ENCODE measurements at regions not wholly inside any gene's neighbourhood (a gene's known extent, or its start where the extent isn't known, plus 50 kb on each side); places are given as distances from the start of the nearest gene placed in this dataset.

- Mint-ChIP-seq H3K27ac (no peak overlapping the region), H3K4me1 (no peaks in the 10 kb centered on the region), H3K9me3 (no peaks in the 10 kb centered on the region), H3K4me3 (no peak overlapping the region), H3K27me3 (peaks cover 16 to 44% of the 10 kb centered on the region in 2 donors), H3K36me3 (no peaks in the 10 kb centered on the region)
- no peak overlapping the region for H3K4me3 ChIP-seq (ENCODE audit: low read length)
- CTCF ChIA-PET = no interaction called here
- no peaks in the 10 kb centered on the region for H3K9me3 ChIP-seq (ENCODE audit: low read length)
- POLR2A ChIA-PET = no interaction called here
- DNase-seq = no peak
- H3K27ac ChIP-seq (ENCODE audit: low read depth, low read length) = no peak overlapping the region
- no peaks in the 10 kb centered on the region for H3K36me3 ChIP-seq (ENCODE audit: insufficient read depth, low read length)
- H3K4me1 ChIP-seq (ENCODE audit: insufficient read depth, low read length) = no peaks in the 10 kb centered on the region
- H3K27me3 ChIP-seq (ENCODE audit: insufficient read depth, low read length, poor library complexity, severe bottlenecking) = no peaks in the 10 kb centered on the region
Observed at GRCh38 chr2:239896075-239896474, 129.1 kb downstream of the NDUFA10 start.

- H3K4me1 Mint-ChIP-seq = no peaks in the 10 kb centered on the region
- H3K36me3 ChIP-seq (ENCODE audit: insufficient read depth, low read length) = no peaks in the 10 kb centered on the region
- no peak overlapping the region for H3K4me3 ChIP-seq (ENCODE audit: low read length)
- H3K36me3 Mint-ChIP-seq = no peaks in the 10 kb centered on the region
- no peaks in the 10 kb centered on the region for H3K9me3 Mint-ChIP-seq
- H3K27me3 Mint-ChIP-seq = peaks cover 16 to 42% of the 10 kb centered on the region in 2 donors
- H3K4me1 ChIP-seq (ENCODE audit: insufficient read depth, low read length) = no peaks in the 10 kb centered on the region
- no peak overlapping the region for H3K27ac Mint-ChIP-seq
- ChIA-PET POLR2A (no interaction called here), CTCF (no interaction called here)
- H3K4me3 Mint-ChIP-seq = no peak overlapping the region
- DNase-seq = no peak
- H3K27ac ChIP-seq (ENCODE audit: low read depth, low read length) = no peak overlapping the region
- no peaks in the 10 kb centered on the region for H3K9me3 ChIP-seq (ENCODE audit: low read length)
- H3K27me3 ChIP-seq (ENCODE audit: insufficient read depth, low read length, poor library complexity, severe bottlenecking) = no peaks in the 10 kb centered on the region
Observed at GRCh38 chr2:239895669-239896068, 129.5 kb downstream of the NDUFA10 start.

- H3K9me3 Mint-ChIP-seq = no peaks in the 10 kb centered on the region
- CTCF ChIA-PET = interaction anchor here (0.9 kb wide), 1 partner anchor 13 kb away, joined by 3 read pairs; no protein-coding TSS in a partner anchor
- no peak overlapping the region for H3K4me3 Mint-ChIP-seq
- no peaks in the 10 kb centered on the region for H3K36me3 ChIP-seq (ENCODE audit: insufficient read depth, low read length)
- no peak overlapping the region for H3K27ac Mint-ChIP-seq
- H3K27me3 ChIP-seq (ENCODE audit: insufficient read depth, low read length, poor library complexity, severe bottlenecking) = no peaks in the 10 kb centered on the region
- H3K4me3 ChIP-seq (ENCODE audit: low read length) = no peak overlapping the region
- H3K27me3 Mint-ChIP-seq = peaks cover 17 to 41% of the 10 kb centered on the region in 2 donors
- no peaks in the 10 kb centered on the region for H3K9me3 ChIP-seq (ENCODE audit: low read length)
- no peaks in the 10 kb centered on the region for H3K4me1 ChIP-seq (ENCODE audit: insufficient read depth, low read length)
- POLR2A ChIA-PET = no interaction called here
- no peak overlapping the region for H3K27ac ChIP-seq (ENCODE audit: low read depth, low read length)
- H3K36me3 Mint-ChIP-seq = no peaks in the 10 kb centered on the region
- DNase-seq = no peak
- no peaks in the 10 kb centered on the region for H3K4me1 Mint-ChIP-seq
Observed at GRCh38 chr2:239895116-239895515, 130.0 kb downstream of the NDUFA10 start.

GRCh38 chr2:239894276-239894675, 130.9 kb downstream of the NDUFA10 start:
- CTCF ChIA-PET = interaction anchor here (0.9 kb wide), 1 partner anchor 12 kb away, joined by 3 read pairs; no protein-coding TSS in a partner anchor

GRCh38 chr2:239893236-239893515, 132.0 kb downstream of the NDUFA10 start:
- H3K4me3 Mint-ChIP-seq = no peak overlapping the region
- no peaks in the 10 kb centered on the region for H3K4me1 Mint-ChIP-seq
- ChIA-PET POLR2A (no interaction called here), CTCF (no interaction called here)
- Histone ChIP-seq H3K9me3 (ENCODE audit: low read length) (no peaks in the 10 kb centered on the region), H3K27ac (ENCODE audit: low read depth, low read length) (no peak overlapping the region), H3K36me3 (ENCODE audit: insufficient read depth, low read length) (no peaks in the 10 kb centered on the region), H3K4me1 (ENCODE audit: insufficient read depth, low read length) (no peaks in the 10 kb centered on the region), H3K4me3 (ENCODE audit: low read length) (no peak overlapping the region), H3K27me3 (ENCODE audit: insufficient read depth, low read length, poor library complexity, severe bottlenecking) (no peaks in the 10 kb centered on the region)
- no peak for DNase-seq
- H3K36me3 Mint-ChIP-seq = no peaks in the 10 kb centered on the region
- peaks cover 11 to 41% of the 10 kb centered on the region in 2 donors for H3K27me3 Mint-ChIP-seq
- no peaks in the 10 kb centered on the region for H3K9me3 Mint-ChIP-seq
- no peak overlapping the region for H3K27ac Mint-ChIP-seq

More at GRCh38 chr2:239894276-239894675, 130.9 kb downstream of the NDUFA10 start:
- Mint-ChIP-seq H3K4me1 (no peaks in the 10 kb centered on the region), H3K9me3 (no peaks in the 10 kb centered on the region), H3K27me3 (peaks cover 14 to 41% of the 10 kb centered on the region in 2 donors), H3K4me3 (no peak overlapping the region), H3K27ac (no peak overlapping the region), H3K36me3 (no peaks in the 10 kb centered on the region)
- POLR2A ChIA-PET = no interaction called here
- Histone ChIP-seq H3K9me3 (ENCODE audit: low read length) (no peaks in the 10 kb centered on the region), H3K36me3 (ENCODE audit: insufficient read depth, low read length) (no peaks in the 10 kb centered on the region), H3K27me3 (ENCODE audit: insufficient read depth, low read length, poor library complexity, severe bottlenecking) (no peaks in the 10 kb centered on the region), H3K27ac (ENCODE audit: low read depth, low read length) (no peak overlapping the region), H3K4me3 (ENCODE audit: low read length) (no peak overlapping the region), H3K4me1 (ENCODE audit: insufficient read depth, low read length) (no peaks in the 10 kb centered on the region)
- no peak for DNase-seq

GRCh38 chr2:239892441-239893235, 132.5 kb downstream of the NDUFA10 start:
- H3K27ac Mint-ChIP-seq = no peak overlapping the region
- POLR2A ChIA-PET = no interaction called here
- peaks cover 11 to 40% of the 10 kb centered on the region in 2 donors for H3K27me3 Mint-ChIP-seq
- no peak for DNase-seq
- Histone ChIP-seq H3K27me3 (ENCODE audit: insufficient read depth, low read length, poor library complexity, severe bottlenecking) (no peaks in the 10 kb centered on the region), H3K4me1 (ENCODE audit: insufficient read depth, low read length) (no peaks in the 10 kb centered on the region), H3K4me3 (ENCODE audit: low read length) (no peak overlapping the region), H3K9me3 (ENCODE audit: low read length) (no peaks in the 10 kb centered on the region), H3K36me3 (ENCODE audit: insufficient read depth, low read length) (no peaks in the 10 kb centered on the region), H3K27ac (ENCODE audit: low read depth, low read length) (no peak overlapping the region)
- H3K9me3 Mint-ChIP-seq = no peaks in the 10 kb centered on the region
- no peaks in the 10 kb centered on the region for H3K36me3 Mint-ChIP-seq
- no peak overlapping the region for H3K4me3 Mint-ChIP-seq
- H3K4me1 Mint-ChIP-seq = no peaks in the 10 kb centered on the region
- CTCF ChIA-PET = no interaction called here

- H3K4me3 Mint-ChIP-seq = no peak overlapping the region
- ChIA-PET CTCF (no interaction called here), POLR2A (no interaction called here)
- no peak overlapping the region for H3K27ac ChIP-seq (ENCODE audit: low read depth, low read length)
- H3K9me3 ChIP-seq (ENCODE audit: low read length) = no peaks in the 10 kb centered on the region
- H3K36me3 Mint-ChIP-seq = no peaks in the 10 kb centered on the region
- H3K4me1 ChIP-seq (ENCODE audit: insufficient read depth, low read length) = no peaks in the 10 kb centered on the region
- H3K27me3 ChIP-seq (ENCODE audit: insufficient read depth, low read length, poor library complexity, severe bottlenecking) = no peaks in the 10 kb centered on the region
- peaks cover 11 to 33% of the 10 kb centered on the region in 2 donors for H3K27me3 Mint-ChIP-seq
- H3K36me3 ChIP-seq (ENCODE audit: insufficient read depth, low read length) = no peaks in the 10 kb centered on the region
- no peak for DNase-seq
- no peak overlapping the region for H3K27ac Mint-ChIP-seq
- no peaks in the 10 kb centered on the region for H3K9me3 Mint-ChIP-seq
- no peaks in the 10 kb centered on the region for H3K4me1 Mint-ChIP-seq
- no peak overlapping the region for H3K4me3 ChIP-seq (ENCODE audit: low read length)
Observed at GRCh38 chr2:239891698-239892097, 133.4 kb downstream of the NDUFA10 start.

GRCh38 chr2:239890206-239890746, 134.9 kb downstream of the NDUFA10 start:
- POLR2A ChIA-PET = no interaction called here

More at GRCh38 chr2:239890206-239890746, 134.9 kb downstream of the NDUFA10 start:
- Histone ChIP-seq H3K27me3 (ENCODE audit: insufficient read depth, low read length, poor library complexity, severe bottlenecking) (no peaks in the 10 kb centered on the region), H3K27ac (ENCODE audit: low read depth, low read length) (no peak overlapping the region), H3K36me3 (ENCODE audit: insufficient read depth, low read length) (no peaks in the 10 kb centered on the region), H3K4me3 (ENCODE audit: low read length) (no peak overlapping the region), H3K4me1 (ENCODE audit: insufficient read depth, low read length) (no peaks in the 10 kb centered on the region), H3K9me3 (ENCODE audit: low read length) (no peaks in the 10 kb centered on the region)
- no peak overlapping the region for H3K27ac Mint-ChIP-seq
- peaks cover 0 to 1% (median 0%) of the 10 kb centered on the region in 3 donors for H3K36me3 Mint-ChIP-seq
- H3K4me3 Mint-ChIP-seq = no peak overlapping the region
- no peaks in the 10 kb centered on the region for H3K4me1 Mint-ChIP-seq
- DNase-seq = no peak
- peaks cover 2 to 14% (median 10%) of the 10 kb centered on the region in 5 donors for H3K9me3 Mint-ChIP-seq
- CTCF ChIA-PET = no interaction called here
- peaks cover 12 to 21% of the 10 kb centered on the region in 2 donors for H3K27me3 Mint-ChIP-seq

Data from CD8-positive, alpha-beta memory T cell (primary cell).